ENCODE measurements at regions not wholly inside any gene's neighbourhood (a gene's known extent, or its start where the extent isn't known, plus 50 kb on each side); places are given as distances from the start of the nearest gene placed in this dataset.

GRCh38 chr7:138287549-138287948, 172.5 kb upstream of the TRIM24 start:
- H3K27ac ChIP-seq, result no peak overlapping the region
- no peak for TF ChIP-seq CTCF (conservative IDR thresholded peaks at IDR 0.05)

GRCh38 chr7:138289082-138289481, 171.0 kb upstream of the TRIM24 start:
- no peak overlapping the region for H3K27ac ChIP-seq
- no peak for TF ChIP-seq CTCF (conservative IDR thresholded peaks at IDR 0.05)

- no peak for TF ChIP-seq CTCF (conservative IDR thresholded peaks at IDR 0.05)
- H3K27ac ChIP-seq, result no peak overlapping the region
These were observed 170.2 kb upstream of the TRIM24 start for GRCh38 chr7:138289864-138290263.

- TF ChIP-seq CTCF (conservative IDR thresholded peaks at IDR 0.05), result no peak
These were observed 167.1 kb upstream of the TRIM24 start for GRCh38 chr7:138292951-138293350.

GRCh38 chr7:138295049-138295637, 164.9 kb upstream of the TRIM24 start:
- H3K27ac ChIP-seq, result peak overlapping the region; percentile 58
- no peak for TF ChIP-seq CTCF (conservative IDR thresholded peaks at IDR 0.05)

More at GRCh38 chr7:138292951-138293350, 167.1 kb upstream of the TRIM24 start:
- H3K27ac ChIP-seq, result no peak overlapping the region

- TF ChIP-seq CTCF (conservative IDR thresholded peaks at IDR 0.05), result no peak
- H3K27ac ChIP-seq, result peak overlapping the region; percentile 58
These were observed 162.5 kb upstream of the TRIM24 start for GRCh38 chr7:138297526-138297925.

- no peak overlapping the region for H3K27ac ChIP-seq
- no peak for TF ChIP-seq CTCF (conservative IDR thresholded peaks at IDR 0.05)
These were observed 161.0 kb upstream of the TRIM24 start for GRCh38 chr7:138299066-138299465.
